Urothelium cell line (cell line): ENCODE measurements at regions not wholly inside any gene's neighbourhood (a gene's known extent, or its start where the extent isn't known, plus 50 kb on each side); places are given as distances from the start of the nearest gene placed in this dataset.

Source experiments
- DNase-seq: peaks from one replicate; pipeline ENCODE4 v3.0.0; 2011; ENCODE audit warnings: low spot score, mixed read lengths
- FAIRE-seq: peaks from 2 replicates; lab custom pipeline; 2011; peaks lifted over from hg19 to GRCh38; lab: Jason Lieb, UNC

- DNase-seq (no peak), FAIRE-seq (no peak)
These were observed 103.6 kb downstream of the TRIM29 start for GRCh38 chr11:120034176-120034875.

GRCh38 chr11:120032766-120033390, 105.0 kb downstream of the TRIM29 start:
- no peak for DNase-seq
- no peak for FAIRE-seq

- no peak for FAIRE-seq
- DNase-seq: no peak
These were observed 106.0 kb downstream of the TRIM29 start for GRCh38 chr11:120031612-120032600.

GRCh38 chr11:120031156-120031555, 106.8 kb downstream of the TRIM29 start:
- no peak for FAIRE-seq
- DNase-seq: no peak

- FAIRE-seq: no peak
- DNase-seq: no peak
These were observed 107.5 kb downstream of the TRIM29 start for GRCh38 chr11:120030411-120030810.

GRCh38 chr11:120029321-120029720, 108.6 kb downstream of the TRIM29 start:
- no peak for FAIRE-seq
- no peak for DNase-seq

GRCh38 chr11:120028897-120029258, 109.0 kb downstream of the TRIM29 start:
- DNase-seq: no peak
- FAIRE-seq: no peak

GRCh38 chr11:120028181-120028896, 109.6 kb downstream of the TRIM29 start:
- FAIRE-seq (no peak), DNase-seq (no peak)

- FAIRE-seq (no peak), DNase-seq (no peak)
These were observed 110.2 kb downstream of the TRIM29 start for GRCh38 chr11:120027546-120028180.

- DNase-seq: no peak
- FAIRE-seq: no peak
These were observed 112.1 kb downstream of the TRIM29 start for GRCh38 chr11:120025606-120026335.

- DNase-seq: no peak
- FAIRE-seq: no peak
These were observed 113.3 kb downstream of the TRIM29 start for GRCh38 chr11:120024586-120024985.

GRCh38 chr11:120024046-120024445, 113.9 kb downstream of the TRIM29 start:
- FAIRE-seq (no peak), DNase-seq (no peak)

GRCh38 chr11:120023551-120023950, 114.4 kb downstream of the TRIM29 start:
- FAIRE-seq (no peak), DNase-seq (no peak)

GRCh38 chr11:120023120-120023519, 114.8 kb downstream of the TRIM29 start:
- FAIRE-seq: no peak
- no peak for DNase-seq

GRCh38 chr11:120022617-120023016, 115.3 kb downstream of the TRIM29 start:
- DNase-seq: no peak
- no peak for FAIRE-seq

- DNase-seq: no peak
- no peak for FAIRE-seq
These were observed 115.9 kb downstream of the TRIM29 start for GRCh38 chr11:120021978-120022377.

GRCh38 chr11:120021391-120021953, 116.4 kb downstream of the TRIM29 start:
- FAIRE-seq (no peak), DNase-seq (no peak)

- no peak for DNase-seq
- no peak for FAIRE-seq
These were observed 116.9 kb downstream of the TRIM29 start for GRCh38 chr11:120020981-120021380.

- DNase-seq (no peak), FAIRE-seq (no peak)
These were observed 117.4 kb downstream of the TRIM29 start for GRCh38 chr11:120020486-120020885.
